Caco-2 (cell line): ENCODE measurements at regions not wholly inside any gene's neighbourhood (a gene's known extent, or its start where the extent isn't known, plus 50 kb on each side); places are given as distances from the start of the nearest gene placed in this dataset.
"Not testable (repeated sequence)": the region's sequence is repeated elsewhere in the genome, so short reads cannot be mapped to it uniquely, and the experiment has no call there.

ENCODE experiments used
- BruUV-seq: library from RNA; stranded (reverse); fragments of 400-500 nt; replicated peaks from 2 replicates; lab custom pipeline; 2021; lab: Mats Ljungman, UMichigan
- CTCF ChIA-PET: fragments of 300-600 bp; sonication (Branson Sonifier 250); formaldehyde crosslinking; loops from one replicate; lab custom pipeline; 2022; ENCODE audit warnings: antibody characterized with exemption; lab: Charles Lee
- POLR2A ChIA-PET: fragments of 300-600 bp; sonication (Branson Sonifier 250); formaldehyde crosslinking; loops from one replicate; lab custom pipeline; 2022; ENCODE audit warnings: antibody characterized with exemption; lab: Charles Lee
- DNase-seq, 2 experiments: peaks; one replicate each; pipeline versions ENCODE4 v3.0.0 to v3.0.0-alpha.2; 2020 to 2022
- H3K27me3 ChIP-seq: replicated peaks from 2 replicates; pipeline ENCODE4 v1.6.0; 2011; ENCODE audit warnings: low read length; ENCODE audit not compliant: control insufficient read depth, insufficient read depth
- H3K36me3 ChIP-seq: 2 replicates; pipeline ENCODE4 v1.5.1; 2011; ENCODE audit warnings: low read length; ENCODE audit not compliant: control insufficient read depth, insufficient read depth
- H3K4me1 ChIP-seq: fragments of 250-450 bp; sonication (Bioruptor Pico); 2 replicates; pipeline ENCODE4 v1.5.1; 2020; ENCODE audit warnings: mild to moderate bottlenecking
- H3K4me3 ChIP-seq: 2 replicates; pipeline ENCODE4 v1.5.1; 2011; ENCODE audit warnings: low read depth, mild to moderate bottlenecking, control low read depth, low read length
- H3K9me3 ChIP-seq: fragments of 250-450 bp; sonication (Bioruptor Pico); 2 replicates; pipeline ENCODE4 v1.5.1; 2020; ENCODE audit warnings: mild to moderate bottlenecking, moderate library complexity
- H3K27ac Mint-ChIP-seq: one replicate; pipeline ENCODE4 v1.8.0; 2022; ENCODE audit warnings: mixed read lengths; ENCODE audit not compliant: unreplicated experiment
- H3K27me3 Mint-ChIP-seq: one replicate; pipeline ENCODE4 v1.8.0; 2022; ENCODE audit warnings: mixed read lengths; ENCODE audit not compliant: insufficient read depth, unreplicated experiment
- H3K36me3 Mint-ChIP-seq: one replicate; pipeline ENCODE4 v1.8.0; 2022; ENCODE audit warnings: mild to moderate bottlenecking, mixed read lengths; ENCODE audit not compliant: insufficient read depth, unreplicated experiment
- H3K4me1 Mint-ChIP-seq: one replicate; pipeline ENCODE4 v1.8.0; 2022; ENCODE audit warnings: low read depth, mixed read lengths; ENCODE audit not compliant: unreplicated experiment
- H3K4me3 Mint-ChIP-seq: one replicate; pipeline ENCODE4 v1.8.0; 2022; ENCODE audit warnings: mild to moderate bottlenecking, moderate library complexity, mixed read lengths; ENCODE audit not compliant: unreplicated experiment
- H3K9me3 Mint-ChIP-seq: one replicate; pipeline ENCODE4 v1.8.0; 2022; ENCODE audit warnings: mixed read lengths; ENCODE audit not compliant: unreplicated experiment
- CTCF ChIP-seq, 2 experiments: fragments of 200-600 bp in 1 of 2; IDR thresholded peaks; 1 replicate in 1 of 2; 2 replicates in 1 of 2; pipeline versions ENCODE4 v1.5.1 to v1.8.0; 2011 to 2022; ENCODE audit warnings: antibody characterized with exemption in 1 of 2, control low read depth in 1 of 2, inconsistent platforms in 1 of 2, low read depth in 1 of 2, low read length in 1 of 2, mild to moderate bottlenecking in 1 of 2, moderate library complexity in 1 of 2; ENCODE audit not compliant: insufficient read depth in 1 of 2, severe bottlenecking in 1 of 2, unreplicated experiment in 1 of 2
- intact Hi-C: fragments of 100-400 bp; cut with micrococcal nuclease; formaldehyde crosslinking; loops from one replicate; pipeline ENCODE4 v1.10.0; 2022; ENCODE audit not compliant: unreplicated experiment

- no peak overlapping the region for H3K4me3 ChIP-seq
- no peak for TF ChIP-seq CTCF (IDR thresholded peaks at IDR 0.05; ENCODE audit: insufficient read depth in 1 of 2, low read depth in 1 of 2, low read length in 1 of 2, severe bottlenecking in 1 of 2, unreplicated experiment in 1 of 2)
- intact Hi-C loops, result loop anchor here (1.0 kb wide), 1 partner anchor 114 kb away; no protein-coding TSS in a partner anchor
- no peaks in the 10 kb centered on the region; the same call in 1 of the 2 replicates for H3K27me3 ChIP-seq
- no peaks in the 10 kb centered on the region for H3K36me3 ChIP-seq
- Mint-ChIP-seq H3K4me1 (no peaks in the 10 kb centered on the region), H3K9me3 (no peaks in the 10 kb centered on the region), H3K36me3 (peaks cover 19% of the 10 kb centered on the region), H3K4me3 (no peak overlapping the region), H3K27ac (no peak overlapping the region), H3K27me3 (peaks cover 9% of the 10 kb centered on the region)
- H3K9me3 ChIP-seq, result no peaks in the 10 kb centered on the region
- CTCF ChIA-PET, result no interaction called here
- H3K4me1 ChIP-seq, result no peaks in the 10 kb centered on the region
- DNase-seq, result no peak
- POLR2A ChIA-PET, result interaction anchor here (0.6 kb wide), 1 partner anchor 182 kb away, joined by 3 read pairs; no protein-coding TSS in a partner anchor
- no TSS peak for BruUV-seq
Measured at GRCh38 chr22:22322792-22323191, 78.2 kb downstream of the VPREB1 start.

- Mint-ChIP-seq H3K4me3 (no peak overlapping the region), H3K27ac (no peak overlapping the region), H3K27me3 (peaks cover 24% of the 10 kb centered on the region), H3K9me3 (peaks cover 13% of the 10 kb centered on the region), H3K4me1 (no peaks in the 10 kb centered on the region), H3K36me3 (no peaks in the 10 kb centered on the region)
- no peak for DNase-seq
- Histone ChIP-seq H3K4me3 (no peak overlapping the region), H3K36me3 (no peaks in the 10 kb centered on the region), H3K9me3 (0 out of 2 replicates have a peak, but pooled peaks cover 6% of the 10 kb centered on the region), H3K4me1 (no peaks in the 10 kb centered on the region), H3K27me3 (no peaks in the 10 kb centered on the region; the same call in 1 of the 2 replicates)
- POLR2A ChIA-PET, result no interaction called here
- BruUV-seq, result no TSS peak
- intact Hi-C loops, result no loop called here
- CTCF ChIA-PET, result no interaction called here
- TF ChIP-seq CTCF (IDR thresholded peaks at IDR 0.05; ENCODE audit: insufficient read depth in 1 of 2, low read depth in 1 of 2, low read length in 1 of 2, severe bottlenecking in 1 of 2, unreplicated experiment in 1 of 2), result no peak
Measured at GRCh38 chr22:22327723-22328122, 83.1 kb downstream of the VPREB1 start.

- BruUV-seq, result no TSS peak
- H3K27ac Mint-ChIP-seq, result no peak overlapping the region
- intact Hi-C loops, result no loop called here
- no peak for DNase-seq
- Histone ChIP-seq H3K36me3 (no peaks in the 10 kb centered on the region), H3K4me3 (no peak overlapping the region), H3K9me3 (0 out of 2 replicates have a peak, but pooled peaks cover 6% of the 10 kb centered on the region), H3K27me3 (no peaks in the 10 kb centered on the region; the same call in 1 of the 2 replicates), H3K4me1 (no peaks in the 10 kb centered on the region)
- no peak for TF ChIP-seq CTCF (IDR thresholded peaks at IDR 0.05; ENCODE audit: insufficient read depth in 1 of 2, low read depth in 1 of 2, low read length in 1 of 2, severe bottlenecking in 1 of 2, unreplicated experiment in 1 of 2)
- no peak overlapping the region for H3K4me3 Mint-ChIP-seq
- H3K4me1 Mint-ChIP-seq, result no peaks in the 10 kb centered on the region
- no peaks in the 10 kb centered on the region for H3K36me3 Mint-ChIP-seq
- ChIA-PET POLR2A (no interaction called here), CTCF (no interaction called here)
- H3K9me3 Mint-ChIP-seq, result peaks cover 13% of the 10 kb centered on the region
- peaks cover 37% of the 10 kb centered on the region for H3K27me3 Mint-ChIP-seq
Measured at GRCh38 chr22:22329792-22330191, 85.2 kb downstream of the VPREB1 start.

GRCh38 chr22:22335640-22336039, 91.1 kb downstream of the VPREB1 start:
- BruUV-seq, H3K36me3 ChIP-seq, H3K4me3 ChIP-seq, H3K27ac Mint-ChIP-seq, H3K27me3 ChIP-seq, H3K36me3 Mint-ChIP-seq, CTCF ChIA-PET, POLR2A ChIA-PET, H3K9me3 ChIP-seq, H3K4me1 Mint-ChIP-seq, H3K4me3 Mint-ChIP-seq, DNase-seq, H3K4me1 ChIP-seq, intact Hi-C loops: not testable (repeated sequence)
- Mint-ChIP-seq H3K27me3 (peaks cover 31% of the 10 kb centered on the region), H3K9me3 (peaks cover 13% of the 10 kb centered on the region)

GRCh38 chr22:22336333-22336732, 91.7 kb downstream of the VPREB1 start:
- H3K36me3 Mint-ChIP-seq, result not testable (repeated sequence)
- H3K27me3 Mint-ChIP-seq, result peaks cover 31% of the 10 kb centered on the region

More at GRCh38 chr22:22336333-22336732, 91.7 kb downstream of the VPREB1 start:
- H3K27me3 ChIP-seq, H3K36me3 ChIP-seq, DNase-seq, BruUV-seq, H3K4me3 Mint-ChIP-seq, POLR2A ChIA-PET, H3K4me1 ChIP-seq, intact Hi-C loops, H3K4me1 Mint-ChIP-seq, H3K9me3 ChIP-seq, H3K4me3 ChIP-seq, CTCF ChIA-PET, H3K27ac Mint-ChIP-seq: not testable (repeated sequence)
- H3K9me3 Mint-ChIP-seq, result peaks cover 13% of the 10 kb centered on the region
